ENCODE measurements at regions not wholly inside any gene's neighbourhood (a gene's known extent, or its start where the extent isn't known, plus 50 kb on each side); places are given as distances from the start of the nearest gene placed in this dataset.

DNA sequence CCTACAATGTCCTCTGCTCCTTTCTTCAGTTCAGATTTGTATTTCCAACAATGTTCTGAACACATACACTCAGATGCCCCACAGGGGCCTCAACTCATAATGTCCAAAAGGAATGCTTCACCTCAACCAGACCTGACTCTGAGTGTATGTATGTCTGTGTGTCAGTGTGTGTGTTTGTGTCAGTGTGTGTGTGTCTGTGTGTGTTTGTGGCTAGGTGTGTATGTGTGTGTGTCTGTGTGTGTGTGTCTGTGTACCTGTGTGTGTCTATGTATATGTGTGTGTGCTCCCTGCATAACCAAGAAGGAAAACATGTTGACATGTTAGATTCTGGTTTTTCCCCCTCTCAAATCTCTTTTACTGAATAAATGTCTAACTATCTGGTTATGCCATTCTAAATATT lies 87.3 kb upstream of the PCSK1 start:
- TF ChIP-seq, protein P1, sequence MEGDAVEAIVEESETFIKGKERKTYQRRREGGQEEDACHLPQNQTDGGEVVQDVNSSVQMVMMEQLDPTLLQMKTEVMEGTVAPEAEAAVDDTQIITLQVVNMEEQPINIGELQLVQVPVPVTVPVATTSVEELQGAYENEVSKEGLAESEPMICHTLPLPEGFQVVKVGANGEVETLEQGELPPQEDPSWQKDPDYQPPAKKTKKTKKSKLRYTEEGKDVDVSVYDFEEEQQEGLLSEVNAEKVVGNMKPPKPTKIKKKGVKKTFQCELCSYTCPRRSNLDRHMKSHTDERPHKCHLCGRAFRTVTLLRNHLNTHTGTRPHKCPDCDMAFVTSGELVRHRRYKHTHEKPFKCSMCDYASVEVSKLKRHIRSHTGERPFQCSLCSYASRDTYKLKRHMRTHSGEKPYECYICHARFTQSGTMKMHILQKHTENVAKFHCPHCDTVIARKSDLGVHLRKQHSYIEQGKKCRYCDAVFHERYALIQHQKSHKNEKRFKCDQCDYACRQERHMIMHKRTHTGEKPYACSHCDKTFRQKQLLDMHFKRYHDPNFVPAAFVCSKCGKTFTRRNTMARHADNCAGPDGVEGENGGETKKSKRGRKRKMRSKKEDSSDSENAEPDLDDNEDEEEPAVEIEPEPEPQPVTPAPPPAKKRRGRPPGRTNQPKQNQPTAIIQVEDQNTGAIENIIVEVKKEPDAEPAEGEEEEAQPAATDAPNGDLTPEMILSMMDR (IDR thresholded peaks at IDR 0.05), result no peak
- TF ChIP-seq POLR2A (IDR thresholded peaks at IDR 0.05) (no peak), EP300 (IDR thresholded peaks at IDR 0.05) (no peak)

Measured in ovary (tissue), 3 donors.